Sigmoid colon (tissue), 4 donors: ENCODE measurements at regions not wholly inside any gene's neighbourhood (a gene's known extent, or its start where the extent isn't known, plus 50 kb on each side); places are given as distances from the start of the nearest gene placed in this dataset.

ENCODE experiments used
- CTCF ChIP-seq, 4 experiments: fragments of 450-650 bp in 3 of 4; fragments of 200-600 bp in 1 of 4; IDR thresholded peaks; one replicate each; pipeline ENCODE4 v1.5.1; 2016 to 2019; ENCODE audit warnings: antibody characterized with exemption in 4 of 4, mild to moderate bottlenecking in 3 of 4, moderate library complexity in 2 of 4
- POLR2A ChIP-seq, 2 donors: fragments of 450-650 bp; IDR thresholded peaks; one replicate each; pipeline ENCODE4 v1.6.1; 2016; ENCODE audit warnings: antibody characterized with exemption in 2 of 2, mild to moderate bottlenecking in 2 of 2, moderate library complexity in 2 of 2
- POLR2AphosphoS5 ChIP-seq, 4 donors: sonication (generic); formaldehyde crosslinking; IDR thresholded peaks; one replicate each; pipeline ENCODE4 v1.6.1; 2017; ENCODE audit warnings: antibody characterized with exemption in 4 of 4

- no peak for TF ChIP-seq CTCF (IDR thresholded peaks at IDR 0.05)
- no peak for TF ChIP-seq POLR2A (IDR thresholded peaks at IDR 0.05)
- no peak for TF ChIP-seq POLR2AphosphoS5 (IDR thresholded peaks at IDR 0.05)
These were observed 218.0 kb upstream of the OSR1 start for GRCh38 chr2:19576411-19576810.
